Iris pigment epithelial cell (primary cell): ENCODE measurements at regions not wholly inside any gene's neighbourhood (a gene's known extent, or its start where the extent isn't known, plus 50 kb on each side); places are given as distances from the start of the nearest gene placed in this dataset.

Source experiments
- DNase-seq: peaks from one replicate; pipeline ENCODE4 v3.0.0-alpha.2; 2011; ENCODE audit warnings: low read depth

- no peak for DNase-seq
Measured at GRCh38 chr15:72966641-72967040, 85.6 kb upstream of the NEO1 start.

- DNase-seq, result no peak
Measured at GRCh38 chr15:72965671-72966070, 86.6 kb upstream of the NEO1 start.

GRCh38 chr15:72964542-72964941, 87.7 kb upstream of the NEO1 start:
- no peak for DNase-seq

GRCh38 chr15:72964135-72964534, 88.1 kb upstream of the NEO1 start:
- DNase-seq, result no peak

- no peak for DNase-seq
Measured at GRCh38 chr15:72962054-72962702, 90.1 kb upstream of the NEO1 start.

GRCh38 chr15:72961346-72961745, 90.9 kb upstream of the NEO1 start:
- no peak for DNase-seq

- no peak for DNase-seq
Measured at GRCh38 chr15:72958634-72959033, 93.6 kb upstream of the NEO1 start.

- no peak for DNase-seq
Measured at GRCh38 chr15:72953306-72953705, 99.0 kb upstream of the NEO1 start.

- DNase-seq, result no peak
Measured at GRCh38 chr15:72952151-72952550, 100.1 kb upstream of the NEO1 start.

GRCh38 chr15:72948662-72949061, 103.6 kb upstream of the NEO1 start:
- no peak for DNase-seq

GRCh38 chr15:72947709-72948108, 104.6 kb upstream of the NEO1 start:
- no peak for DNase-seq

GRCh38 chr15:72944565-72944964, 107.7 kb upstream of the NEO1 start:
- DNase-seq, result no peak

- DNase-seq, result no peak
Measured at GRCh38 chr15:72940229-72940622, 112.0 kb upstream of the NEO1 start.

GRCh38 chr15:72939514-72940228, 112.6 kb upstream of the NEO1 start:
- DNase-seq, result no peak

GRCh38 chr15:72936691-72937679, 115.3 kb upstream of the NEO1 start:
- no peak for DNase-seq

GRCh38 chr15:72936237-72936636, 116.0 kb upstream of the NEO1 start:
- no peak for DNase-seq

- DNase-seq, result no peak
Measured at GRCh38 chr15:72935521-72935920, 116.7 kb upstream of the NEO1 start.

GRCh38 chr15:72934921-72935320, 117.3 kb upstream of the NEO1 start:
- no peak for DNase-seq

GRCh38 chr15:72933976-72934375, 118.3 kb upstream of the NEO1 start:
- DNase-seq, result no peak

GRCh38 chr15:72932472-72932871, 119.8 kb upstream of the NEO1 start:
- no peak for DNase-seq

GRCh38 chr15:72927451-72927850, 124.8 kb upstream of the NEO1 start:
- DNase-seq, result no peak

- peak; percentile 30 for DNase-seq
Measured at GRCh38 chr15:72925661-72926060, 126.6 kb upstream of the NEO1 start.

GRCh38 chr15:72923289-72923688, 129.0 kb upstream of the NEO1 start:
- no peak for DNase-seq
